Stimulated activated naive CD4-positive, alpha-beta T cell treated with Interleukin-2 at 50 U/mL for 16 hours (primary cell): ENCODE measurements at regions not wholly inside any gene's neighbourhood (a gene's known extent, or its start where the extent isn't known, plus 50 kb on each side); places are given as distances from the start of the nearest gene placed in this dataset.
"Not testable (repeated sequence)": the region's sequence is repeated elsewhere in the genome, so short reads cannot be mapped to it uniquely, and the experiment has no call there.

Source experiments
- DNase-seq: peaks from one replicate; lab custom pipeline; 2025; lab: John Stamatoyannopoulos, UW

DNA sequence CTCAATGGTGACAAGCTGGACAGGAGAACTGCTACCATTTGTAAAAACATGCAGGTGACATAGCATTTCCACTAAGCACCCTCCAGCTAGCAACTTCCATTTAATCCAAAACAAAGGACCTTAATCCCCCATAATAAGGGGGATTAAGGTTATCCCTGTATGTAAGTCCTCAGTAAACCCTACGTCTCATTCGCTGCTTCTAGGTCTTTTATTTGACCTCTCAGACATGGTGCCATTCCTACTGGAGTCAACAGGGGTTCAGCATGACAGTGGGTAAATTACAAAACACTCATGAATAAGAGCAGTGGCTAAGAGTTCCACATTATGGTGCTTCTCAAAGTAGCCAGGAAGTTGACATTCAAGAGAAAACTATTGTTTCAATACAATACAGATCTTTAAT is 121.8 kb upstream of the CAV2 start:
- DNase-seq, result no peak

DNA sequence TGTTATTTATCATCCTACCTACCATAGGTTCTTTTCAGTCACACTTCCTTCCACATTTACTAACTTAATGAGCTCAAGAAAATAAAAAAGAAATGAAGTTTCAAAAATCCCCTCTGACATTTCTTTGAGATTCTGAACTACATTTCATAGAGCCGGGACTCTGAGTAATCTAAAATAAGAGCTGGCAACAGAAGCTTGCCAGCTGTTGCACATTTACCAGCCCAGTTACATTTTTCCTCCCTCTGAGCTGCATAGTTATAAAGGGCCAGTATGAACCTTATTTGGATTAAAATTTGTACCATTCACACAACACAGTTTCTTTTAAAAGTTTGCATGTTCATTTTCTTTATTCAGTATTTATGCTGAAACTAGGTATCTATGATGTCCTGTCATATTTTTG is 119.5 kb upstream of the CAV2 start:
- no peak for DNase-seq

DNA sequence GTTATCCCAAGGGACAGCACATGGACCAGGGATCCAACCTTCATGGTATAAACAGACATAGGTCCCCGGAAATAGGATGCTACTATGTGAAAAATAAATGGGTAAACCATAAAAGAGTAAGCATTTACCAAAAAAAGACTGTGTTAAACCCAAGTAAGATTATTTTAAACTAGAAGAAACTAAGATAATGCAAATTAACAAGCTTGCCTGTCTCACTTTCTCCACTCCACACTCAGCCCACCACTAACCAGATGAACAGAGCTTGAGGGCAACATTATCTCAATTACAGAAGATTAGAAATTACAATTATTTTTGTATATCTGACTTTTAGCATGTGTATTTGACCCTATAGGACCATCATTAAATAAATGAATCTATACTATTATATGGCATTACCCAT is 117.2 kb upstream of the CAV2 start:
- no peak for DNase-seq

DNA sequence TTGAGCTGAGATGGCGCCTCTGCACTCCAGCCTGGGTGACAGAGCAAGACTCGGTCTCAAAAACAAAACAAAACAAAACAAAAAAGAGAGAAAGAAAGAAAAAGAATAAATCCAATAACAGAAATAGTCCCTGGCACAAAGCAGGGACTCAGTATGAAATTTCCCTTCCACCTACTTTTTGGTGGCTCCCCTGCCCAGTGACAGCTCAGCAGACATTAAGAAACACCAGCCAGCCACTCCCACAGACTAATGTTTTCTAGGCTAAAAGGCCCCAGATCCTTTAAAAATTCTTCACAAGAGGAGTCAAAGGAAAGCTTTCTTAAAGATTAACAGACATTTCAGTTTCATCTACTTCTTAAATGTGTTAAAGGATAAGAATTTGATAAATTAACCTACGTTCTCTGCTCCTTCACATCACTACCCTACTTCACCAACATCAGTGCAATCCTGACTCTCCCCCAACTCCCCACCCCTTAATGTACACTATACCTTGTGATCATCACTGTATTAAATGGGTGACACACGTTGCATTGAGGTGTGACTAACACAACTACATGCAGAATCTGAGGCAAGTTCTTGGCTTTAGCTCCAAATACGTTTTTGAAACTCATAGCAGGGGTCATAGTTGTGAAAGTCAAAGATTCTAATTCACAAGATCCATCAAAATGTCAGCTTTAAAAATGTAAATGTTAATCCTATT is 114.5 kb upstream of the CAV2 start:
- no peak for DNase-seq

DNA sequence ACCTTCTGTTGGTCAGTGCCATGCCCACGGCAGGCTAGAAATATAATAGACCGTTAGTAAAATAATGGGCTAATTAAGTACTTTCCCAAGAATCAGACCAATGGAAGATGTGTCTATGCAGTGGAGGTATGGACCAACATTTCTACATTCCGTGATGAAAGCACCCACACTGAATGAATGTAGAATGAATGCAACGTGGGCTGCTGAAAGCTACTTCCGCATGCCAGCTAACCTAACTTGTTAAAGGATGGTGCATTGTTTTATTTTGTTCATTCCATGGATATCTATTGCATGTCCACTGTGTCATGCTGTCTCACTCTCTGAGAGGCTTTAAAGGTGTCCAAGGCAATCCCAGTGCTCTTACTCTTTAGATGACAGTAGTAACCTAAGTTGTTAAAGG is 112.9 kb upstream of the CAV2 start:
- no peak for DNase-seq

DNA sequence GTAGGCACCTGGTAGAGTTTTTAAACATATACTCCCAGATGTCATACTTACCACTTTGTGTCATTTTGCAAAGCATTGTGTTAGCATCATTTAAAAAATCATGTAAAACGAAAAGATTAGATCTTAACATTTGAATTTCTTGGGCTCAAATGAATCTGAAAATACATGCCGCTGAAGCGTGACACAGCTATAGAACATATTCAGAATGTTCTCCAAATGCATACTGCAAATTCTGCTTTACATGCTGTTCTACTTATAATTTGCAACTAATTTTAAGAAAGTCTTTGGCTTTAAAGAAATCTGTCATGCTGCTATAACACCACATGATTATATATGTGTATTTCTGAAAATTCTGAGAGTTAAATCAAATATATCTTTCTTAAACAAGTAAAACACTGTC is 109.2 kb upstream of the CAV2 start:
- no peak for DNase-seq

DNA sequence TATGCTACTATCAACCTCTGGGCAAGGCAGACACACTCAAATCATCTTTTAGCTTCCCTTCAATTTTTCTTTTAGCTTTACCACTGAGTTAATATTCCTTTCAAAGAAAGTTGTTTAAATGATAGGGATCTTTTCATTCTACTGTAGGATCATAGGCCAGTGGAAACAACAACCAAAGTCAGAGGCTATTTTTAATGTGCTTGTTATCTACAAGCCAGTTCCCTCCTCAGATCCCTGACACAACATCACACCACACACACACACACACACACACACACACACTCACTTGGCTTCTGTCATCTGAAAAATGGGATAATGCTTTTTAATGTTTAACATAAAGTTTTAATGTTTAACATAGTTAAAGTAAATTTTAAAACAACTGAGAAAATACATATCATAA is 106.7 kb upstream of the CAV2 start:
- DNase-seq, result no peak

DNA sequence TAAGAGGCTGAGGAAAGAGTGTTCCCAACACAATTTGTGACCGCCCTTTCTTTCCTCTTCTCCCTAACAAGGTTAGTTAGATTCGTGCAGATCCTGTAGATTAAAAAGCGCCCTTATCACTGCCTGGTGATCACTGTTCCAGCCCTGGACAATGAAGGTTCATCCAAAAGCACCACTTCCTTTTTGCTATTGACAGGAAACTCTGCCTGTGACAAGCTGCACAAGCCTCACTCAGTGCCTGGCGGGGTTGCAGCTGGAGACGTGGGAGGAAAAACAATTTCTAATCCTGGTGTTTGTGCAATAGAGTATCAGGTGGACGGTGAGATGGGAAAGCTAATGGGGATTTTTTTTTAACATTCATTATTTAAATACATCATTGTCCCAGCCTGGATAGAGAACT is 105.9 kb upstream of the CAV2 start:
- DNase-seq, result no peak

DNA sequence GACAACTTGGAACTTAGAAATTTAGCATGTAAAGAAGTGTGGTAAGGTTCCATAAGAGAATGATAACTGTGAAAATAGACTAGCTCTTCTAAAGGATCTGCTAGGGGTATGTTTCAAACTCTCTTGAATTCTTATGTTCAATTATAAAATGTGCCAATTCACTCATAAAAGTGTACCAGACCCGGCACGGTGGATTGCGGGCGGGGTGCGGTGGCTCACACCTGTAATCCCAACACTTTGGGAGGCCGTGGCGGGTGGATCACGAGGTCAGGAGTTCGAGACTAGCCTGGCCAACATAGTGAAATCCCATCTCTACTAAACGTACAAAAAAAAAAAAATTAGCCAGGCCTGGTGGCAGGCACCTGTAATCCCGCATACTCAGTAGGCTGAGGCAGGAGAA is 105.4 kb upstream of the CAV2 start:
- no peak for DNase-seq

DNA sequence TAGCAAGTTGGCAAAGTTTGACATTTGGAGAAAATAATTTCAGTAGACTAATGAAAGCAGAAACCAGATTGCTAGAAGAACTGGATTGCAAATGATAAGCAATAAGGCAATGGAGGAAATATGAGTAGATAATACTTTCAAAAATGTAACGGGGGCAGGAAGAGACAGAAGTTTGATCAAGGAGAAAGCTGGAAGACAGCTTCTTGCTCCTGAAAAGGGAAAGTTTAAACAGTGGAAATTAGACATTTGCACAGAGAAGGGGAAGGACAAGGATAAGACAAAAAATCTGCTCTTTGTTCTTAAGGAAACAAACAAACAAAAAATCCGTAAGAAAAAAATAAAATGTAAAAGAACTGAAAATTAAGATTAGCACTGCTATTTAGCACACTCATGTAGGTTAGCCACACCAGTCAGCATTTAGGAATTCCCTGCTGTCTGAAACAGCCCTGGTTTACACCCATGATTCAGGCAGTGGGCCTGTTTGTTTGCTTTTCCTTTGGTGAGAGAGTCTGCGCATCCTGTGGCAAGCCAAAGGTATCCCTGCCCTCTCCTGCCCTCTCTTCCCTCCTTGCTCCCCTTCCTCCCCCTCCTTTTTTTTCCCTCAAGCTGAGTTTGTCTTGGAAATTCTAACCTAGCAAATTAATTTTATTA is 104.3 kb upstream of the CAV2 start:
- DNase-seq, result no peak

DNA sequence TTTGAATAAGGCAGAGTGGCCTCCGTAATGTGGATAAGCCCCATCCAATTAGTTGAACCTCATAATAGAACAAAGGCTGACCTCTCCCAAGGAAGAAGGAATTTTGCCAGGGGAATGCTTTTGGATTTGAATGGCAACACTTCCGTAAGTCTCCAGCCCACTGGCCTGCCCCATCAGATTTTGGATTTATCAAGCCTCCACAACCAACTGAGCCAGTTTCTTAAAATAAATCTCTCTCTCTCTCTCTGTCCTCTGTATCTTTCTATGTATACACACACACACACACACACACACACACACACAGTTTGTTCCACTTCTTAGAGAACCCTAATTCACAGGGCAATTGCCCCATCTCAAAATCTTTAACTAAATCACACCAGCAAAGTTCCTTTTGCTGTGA is 100.9 kb upstream of the CAV2 start:
- DNase-seq, result no peak

DNA sequence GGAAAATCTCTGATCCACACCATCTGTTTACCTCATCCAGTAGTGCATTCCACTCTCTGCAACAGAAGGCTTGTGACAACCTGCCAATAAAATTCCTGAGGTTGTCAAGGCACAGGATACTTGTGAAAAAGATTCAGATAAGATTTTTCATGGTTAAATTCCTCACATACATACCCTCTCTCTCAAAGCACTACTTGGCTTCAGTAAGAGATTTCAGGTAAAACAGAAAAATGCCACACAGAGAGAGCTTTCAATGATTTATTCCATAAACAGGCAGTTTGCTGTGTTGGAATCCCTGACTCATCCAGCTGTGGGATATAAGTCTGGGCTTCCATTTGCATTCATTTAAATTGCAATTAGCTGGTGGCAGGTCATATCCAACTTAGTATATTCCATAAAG is 99.7 kb upstream of the CAV2 start:
- DNase-seq, result no peak

DNA sequence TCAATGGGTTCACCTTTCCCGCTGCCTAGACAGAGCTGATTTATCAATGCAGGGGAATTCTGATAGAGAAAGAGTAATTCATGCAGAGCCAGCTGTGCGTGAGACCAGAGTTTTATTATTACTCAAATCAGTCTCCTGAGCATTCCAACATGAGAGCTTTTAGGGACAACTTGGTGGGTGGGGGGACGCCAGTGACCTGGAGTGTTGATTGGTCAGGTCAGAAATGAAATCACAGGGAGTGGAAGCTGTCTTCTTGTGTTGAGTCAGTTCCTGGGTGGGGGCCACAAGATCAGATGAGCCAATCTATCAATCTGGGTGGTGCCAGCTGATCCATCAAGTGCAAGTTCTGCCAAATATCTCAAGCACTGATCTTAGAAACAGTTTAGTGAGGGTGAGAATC is 99.0 kb upstream of the CAV2 start:
- no peak for DNase-seq

DNA sequence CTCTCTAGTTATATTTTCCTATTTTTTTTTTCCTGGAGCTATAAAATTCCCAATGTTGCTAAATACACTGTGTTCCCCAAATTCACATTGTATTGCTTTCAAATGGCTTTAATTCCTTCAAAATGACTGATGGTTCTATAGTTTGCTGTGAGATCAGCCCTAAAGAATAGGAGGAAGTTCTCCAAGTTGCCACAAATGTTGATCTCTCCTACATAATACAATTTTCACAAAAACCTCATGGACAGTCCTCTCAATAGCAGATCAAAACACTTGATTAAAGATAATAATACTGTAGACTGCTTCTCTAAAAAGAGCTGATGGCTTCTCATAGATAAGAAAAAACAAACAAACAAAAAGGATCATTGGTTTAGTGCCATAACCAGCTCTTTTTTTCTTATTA is 97.8 kb upstream of the CAV2 start:
- DNase-seq, result no peak

DNA sequence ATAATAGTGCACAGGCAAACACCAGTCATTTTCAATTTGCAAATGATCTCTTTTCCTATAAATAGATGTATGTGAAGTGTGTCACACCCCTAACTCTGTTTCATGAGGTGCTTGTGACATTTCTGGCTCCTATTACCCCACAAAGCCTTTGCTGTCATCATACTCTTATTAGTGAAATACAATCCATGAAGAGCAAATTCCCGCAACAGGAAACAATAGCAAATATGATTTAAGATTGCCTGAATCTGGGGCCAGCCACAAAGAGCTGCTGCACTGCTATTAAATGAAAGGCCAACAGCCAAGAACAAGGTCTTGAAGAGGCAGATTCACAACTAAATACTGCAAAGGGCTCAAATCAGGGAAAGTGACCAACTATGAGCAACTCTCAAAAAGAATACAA is 96.3 kb upstream of the CAV2 start:
- no peak for DNase-seq

DNA sequence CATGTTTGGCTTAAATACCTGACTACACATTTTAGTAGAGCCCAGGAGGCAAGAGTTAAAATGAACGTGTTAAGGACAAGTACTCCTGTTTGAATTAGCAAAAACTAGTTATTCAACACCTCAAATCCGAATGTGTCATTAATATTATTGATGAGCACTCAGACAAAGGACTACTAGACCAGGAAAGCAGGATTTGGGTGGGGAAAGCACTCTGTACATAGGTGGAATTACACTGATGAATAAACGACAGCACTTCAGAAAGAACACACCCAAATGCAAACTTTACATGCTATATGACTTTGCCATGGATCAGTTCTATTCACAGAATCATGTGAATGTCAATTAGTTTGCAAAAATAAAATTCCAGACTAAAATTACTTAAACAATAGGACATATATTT is 95.1 kb upstream of the CAV2 start:
- no peak for DNase-seq

DNA sequence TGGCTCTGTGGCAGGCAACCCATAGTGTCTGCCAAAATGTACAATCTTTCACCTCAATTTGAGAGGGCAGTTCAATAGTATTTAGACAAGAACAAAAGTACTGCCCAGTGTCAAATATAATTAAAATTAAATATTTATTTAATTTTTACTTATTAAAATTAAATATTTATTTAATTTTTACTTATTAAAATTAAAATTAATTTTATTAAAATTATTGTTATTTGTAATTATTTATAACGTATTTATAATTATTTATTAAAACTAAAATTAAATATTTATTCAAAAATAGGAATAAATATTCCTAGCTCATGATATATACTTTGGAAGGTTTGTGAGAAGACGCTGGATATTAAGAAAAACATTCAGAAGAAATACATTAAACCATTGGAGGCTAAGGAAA is 93.7 kb upstream of the CAV2 start:
- no peak for DNase-seq

DNA sequence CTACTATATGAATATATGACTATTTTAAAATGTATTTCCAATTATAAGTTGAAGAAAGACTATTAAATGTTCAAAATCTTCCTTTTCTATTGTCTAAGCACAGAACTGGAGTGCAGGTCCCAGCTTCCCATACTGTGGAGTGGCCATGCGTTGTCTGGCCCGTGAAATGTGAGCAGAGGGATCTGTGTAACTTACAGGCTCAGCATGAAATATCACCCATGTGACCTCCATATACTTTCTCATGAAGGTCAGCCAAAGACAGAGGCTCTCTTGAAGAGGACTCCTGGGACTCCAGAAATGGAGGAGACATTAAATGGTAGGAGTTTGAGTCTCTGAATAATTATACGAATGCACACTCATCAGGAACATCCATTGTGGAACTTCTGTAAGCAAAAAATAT is 92.4 kb upstream of the CAV2 start:
- DNase-seq, result no peak

DNA sequence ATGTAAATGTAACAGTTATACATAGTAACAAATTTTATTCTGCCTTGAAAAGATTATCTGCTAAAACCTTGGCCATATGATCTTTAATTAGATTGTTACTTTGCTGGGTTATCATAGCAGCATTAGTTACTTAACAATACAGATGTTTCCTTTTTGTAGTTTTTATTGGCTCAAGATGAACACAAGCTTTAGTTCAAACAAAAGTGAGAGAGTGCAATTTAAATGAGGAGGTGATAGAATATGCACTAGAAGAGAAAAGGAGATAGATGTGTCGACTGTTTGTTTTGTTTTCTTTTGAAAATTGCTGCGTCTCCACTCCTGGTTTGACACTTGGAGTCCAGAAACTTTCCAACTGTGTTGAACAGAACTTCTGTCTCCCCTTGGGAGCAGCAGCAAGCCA is 91.4 kb upstream of the CAV2 start:
- DNase-seq, result no peak

DNA sequence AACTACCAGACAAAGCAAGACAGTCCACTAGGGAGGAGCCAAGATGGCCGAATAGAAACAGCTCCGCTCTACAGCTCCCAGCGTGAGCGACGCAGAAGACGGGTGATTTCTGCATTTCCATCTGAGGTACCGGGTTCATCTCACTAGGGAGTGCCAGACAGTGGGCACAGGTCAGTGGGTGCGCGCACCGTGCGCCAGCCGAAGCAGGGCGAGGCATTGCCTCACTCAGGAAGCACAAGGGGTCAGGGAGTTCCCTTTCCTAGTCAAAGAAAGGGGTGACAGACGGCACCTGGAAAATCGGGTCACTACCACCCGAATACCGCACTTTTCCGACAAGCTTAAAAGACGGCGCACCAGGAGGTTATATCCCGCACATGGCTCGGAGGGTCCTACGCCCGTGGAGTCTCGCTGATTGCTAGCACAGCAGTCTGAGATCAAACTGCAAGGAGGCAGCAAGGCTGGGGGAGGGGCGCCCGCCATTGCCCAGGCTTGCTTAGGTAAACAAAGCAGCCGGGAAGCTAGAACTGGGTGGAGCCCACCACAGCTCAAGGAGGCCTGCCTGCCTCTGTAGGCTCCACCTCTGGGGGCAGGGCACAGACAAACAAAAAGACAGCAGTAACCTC is 90.6 kb upstream of the CAV2 start:
- not testable (repeated sequence) for DNase-seq

DNA sequence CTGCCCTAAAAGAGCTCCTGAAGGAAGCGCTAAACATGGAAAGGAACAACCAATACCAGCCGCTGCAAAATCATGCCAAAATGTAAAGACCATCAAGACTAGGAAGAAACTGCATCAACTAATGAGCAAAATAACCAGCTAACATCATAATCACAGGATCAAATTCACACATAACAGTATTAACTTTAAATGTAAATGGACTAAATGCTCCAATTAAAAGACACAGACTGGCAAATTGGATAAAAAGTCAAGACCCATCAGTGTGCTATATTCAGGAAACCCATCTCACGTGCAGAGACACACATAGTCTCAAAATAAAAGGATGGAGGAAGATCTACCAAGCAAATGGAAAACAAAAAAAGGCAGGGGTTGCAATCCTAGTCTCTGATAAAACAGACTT is 88.8 kb upstream of the CAV2 start:
- DNase-seq, result not testable (repeated sequence)

DNA sequence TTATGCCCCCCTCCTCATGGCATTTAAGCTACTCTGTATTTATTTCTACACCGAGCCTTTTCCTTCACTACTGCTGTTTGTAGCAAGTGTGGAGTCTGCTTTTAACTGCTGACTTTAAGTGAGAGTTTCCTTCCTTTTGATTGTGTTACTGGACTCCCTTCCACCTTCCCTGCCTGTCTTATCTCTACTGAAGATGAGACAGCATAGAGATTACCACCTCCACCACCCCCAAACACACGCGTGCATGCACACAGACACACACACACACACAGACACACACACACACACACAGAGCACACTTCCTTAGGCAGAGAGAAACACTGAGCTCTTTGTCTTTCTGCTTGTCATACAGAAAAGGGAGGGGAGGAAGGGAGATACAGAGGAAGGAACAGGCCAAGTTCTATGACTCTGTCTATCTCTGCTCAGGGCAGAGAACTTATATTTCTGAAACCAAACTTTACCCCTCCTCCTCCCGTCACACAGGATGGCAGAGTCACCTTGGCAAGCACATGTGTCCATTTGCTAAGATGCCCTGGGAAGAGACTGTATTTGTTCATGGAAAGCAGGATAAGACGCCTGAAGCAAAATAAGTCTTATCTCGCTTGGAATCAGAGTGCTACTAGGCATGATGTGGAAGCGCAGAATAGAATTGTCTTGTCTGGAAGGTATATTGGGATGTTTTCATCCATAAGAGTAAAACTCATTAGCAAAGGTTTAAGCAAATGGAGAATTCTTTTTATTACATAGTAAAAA is 81.8 kb upstream of the CAV2 start:
- no peak for DNase-seq

DNA sequence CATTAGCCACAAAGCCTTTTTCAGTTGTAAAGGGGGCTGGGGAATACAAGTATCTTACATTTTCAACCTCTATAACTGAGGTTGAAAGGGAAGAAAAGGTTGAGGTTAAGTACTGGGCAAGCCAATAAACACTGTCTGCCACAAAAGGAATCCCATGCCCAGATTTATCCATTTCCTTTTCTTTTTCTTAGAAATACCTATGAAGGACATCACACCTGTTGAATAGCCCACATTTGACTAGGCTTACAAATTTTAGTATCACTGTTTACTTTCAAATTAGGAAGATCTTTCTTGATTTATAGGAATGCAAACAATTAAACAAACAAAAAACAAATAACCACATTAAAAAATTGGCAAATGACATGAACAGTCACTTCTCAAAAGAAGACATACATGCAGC is 81.0 kb upstream of the CAV2 start:
- DNase-seq, result no peak
